ENCODE measurements at regions not wholly inside any gene's neighbourhood (a gene's known extent, or its start where the extent isn't known, plus 50 kb on each side); places are given as distances from the start of the nearest gene placed in this dataset.

- H3K27me3 ChIP-seq: no peaks in the 10 kb centered on the region
- no peak overlapping the region for H3K4me3 ChIP-seq
- TF ChIP-seq, protein P1, sequence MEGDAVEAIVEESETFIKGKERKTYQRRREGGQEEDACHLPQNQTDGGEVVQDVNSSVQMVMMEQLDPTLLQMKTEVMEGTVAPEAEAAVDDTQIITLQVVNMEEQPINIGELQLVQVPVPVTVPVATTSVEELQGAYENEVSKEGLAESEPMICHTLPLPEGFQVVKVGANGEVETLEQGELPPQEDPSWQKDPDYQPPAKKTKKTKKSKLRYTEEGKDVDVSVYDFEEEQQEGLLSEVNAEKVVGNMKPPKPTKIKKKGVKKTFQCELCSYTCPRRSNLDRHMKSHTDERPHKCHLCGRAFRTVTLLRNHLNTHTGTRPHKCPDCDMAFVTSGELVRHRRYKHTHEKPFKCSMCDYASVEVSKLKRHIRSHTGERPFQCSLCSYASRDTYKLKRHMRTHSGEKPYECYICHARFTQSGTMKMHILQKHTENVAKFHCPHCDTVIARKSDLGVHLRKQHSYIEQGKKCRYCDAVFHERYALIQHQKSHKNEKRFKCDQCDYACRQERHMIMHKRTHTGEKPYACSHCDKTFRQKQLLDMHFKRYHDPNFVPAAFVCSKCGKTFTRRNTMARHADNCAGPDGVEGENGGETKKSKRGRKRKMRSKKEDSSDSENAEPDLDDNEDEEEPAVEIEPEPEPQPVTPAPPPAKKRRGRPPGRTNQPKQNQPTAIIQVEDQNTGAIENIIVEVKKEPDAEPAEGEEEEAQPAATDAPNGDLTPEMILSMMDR (IDR thresholded peaks at IDR 0.05): no peak
- no peak for TF ChIP-seq POLR2A (IDR thresholded peaks at IDR 0.05)
- no peaks in the 10 kb centered on the region for H3K9me3 ChIP-seq
- DNase-seq (no peak), ATAC-seq (no peak)
- intact Hi-C loops (cut with DNase I): no loop called here
- WGBS (ENCODE audit: insufficient coverage, low coverage, low lambda C conversion rate, missing lambda C conversion rate): 96% methylated on average over 4 of the region's 4 CpGs
- no peaks in the 10 kb centered on the region for H3K4me1 ChIP-seq
- no peaks in the 10 kb centered on the region for H3K36me3 ChIP-seq
- no peak overlapping the region for H3K27ac ChIP-seq
Measured at GRCh38 chr9:88034964-88035363, 60.6 kb upstream of the CDK20 start.

DNA sequence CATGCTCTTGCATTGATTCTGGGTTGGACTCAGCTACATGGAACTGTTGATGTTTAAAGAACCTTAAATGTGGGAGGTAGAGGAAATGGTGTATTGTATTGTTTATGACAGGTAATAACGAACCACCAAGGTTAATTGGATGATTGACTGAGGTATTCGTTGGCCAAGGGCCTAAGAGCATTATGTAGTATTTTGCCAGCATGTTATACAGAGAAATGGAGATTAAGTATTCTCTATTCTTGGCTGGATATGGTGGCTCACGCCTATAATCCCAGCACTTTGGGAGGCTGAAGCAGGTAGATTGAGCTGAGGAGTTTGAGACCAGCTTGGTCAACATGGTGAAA lies 59.0 kb upstream of the CDK20 start:
- H3K27ac ChIP-seq: no peak overlapping the region
- H3K4me3 ChIP-seq: no peak overlapping the region
- intact Hi-C loops (cut with DNase I): no loop called here
- H3K27me3 ChIP-seq: no peaks in the 10 kb centered on the region
- ATAC-seq (no peak), DNase-seq (no peak)
- no peak for TF ChIP-seq POLR2A (IDR thresholded peaks at IDR 0.05)
- TF ChIP-seq, protein P1 (IDR thresholded peaks at IDR 0.05): no peak
- 63% methylated on average over 3 of the region's 3 CpGs for WGBS (ENCODE audit: insufficient coverage, low coverage, low lambda C conversion rate, missing lambda C conversion rate)
- H3K9me3 ChIP-seq: no peaks in the 10 kb centered on the region
- H3K36me3 ChIP-seq: no peaks in the 10 kb centered on the region
- no peaks in the 10 kb centered on the region for H3K4me1 ChIP-seq

- intact Hi-C loops (cut with DNase I): no loop called here
- H3K9me3 ChIP-seq: no peaks in the 10 kb centered on the region
- no peak for TF ChIP-seq POLR2A (IDR thresholded peaks at IDR 0.05)
- TF ChIP-seq, protein P1 (IDR thresholded peaks at IDR 0.05): no peak
Measured at GRCh38 chr9:88028338-88028737, 54.0 kb upstream of the CDK20 start.

GRCh38 chr9:88026118-88026479 lies 51.8 kb upstream of the CDK20 start:
- Histone ChIP-seq H3K4me1 (no peaks in the 10 kb centered on the region), H3K27ac (no peak overlapping the region), H3K27me3 (no peaks in the 10 kb centered on the region), H3K9me3 (no peaks in the 10 kb centered on the region), H3K36me3 (no peaks in the 10 kb centered on the region), H3K4me3 (no peak overlapping the region)
- ATAC-seq: no peak
- intact Hi-C loops (cut with DNase I): no loop called here
- TF ChIP-seq POLR2A (IDR thresholded peaks at IDR 0.05): no peak
- TF ChIP-seq, protein P1 (IDR thresholded peaks at IDR 0.05): no peak
- 91% methylated on average over 1 of the region's 1 CpG for WGBS (ENCODE audit: insufficient coverage, low coverage, low lambda C conversion rate, missing lambda C conversion rate)
- DNase-seq: no peak

More at GRCh38 chr9:88028338-88028737, 54.0 kb upstream of the CDK20 start:
- Histone ChIP-seq H3K4me3 (no peak overlapping the region), H3K36me3 (no peaks in the 10 kb centered on the region), H3K27ac (no peak overlapping the region), H3K4me1 (no peaks in the 10 kb centered on the region), H3K27me3 (no peaks in the 10 kb centered on the region)
- whole genome bisulfite sequencing (ENCODE audit: insufficient coverage, low coverage, low lambda C conversion rate, missing lambda C conversion rate): 79% methylated on average over 2 of the region's 2 CpGs
- DNase-seq: no peak
- no peak for ATAC-seq

- no peaks in the 10 kb centered on the region for H3K9me3 ChIP-seq
- H3K4me3 ChIP-seq: no peak overlapping the region
- no peaks in the 10 kb centered on the region for H3K27me3 ChIP-seq
- intact Hi-C loops (cut with DNase I): no loop called here
- ATAC-seq (no peak), DNase-seq (no peak)
- no peaks in the 10 kb centered on the region for H3K4me1 ChIP-seq
- TF ChIP-seq POLR2A (IDR thresholded peaks at IDR 0.05): no peak
- TF ChIP-seq, protein P1 (IDR thresholded peaks at IDR 0.05): no peak
- H3K36me3 ChIP-seq: no peaks in the 10 kb centered on the region
- WGBS (ENCODE audit: insufficient coverage, low coverage, low lambda C conversion rate, missing lambda C conversion rate): 83% methylated on average over 5 of the region's 8 CpGs
- no peak overlapping the region for H3K27ac ChIP-seq
Measured at GRCh38 chr9:88025411-88026117, 51.2 kb upstream of the CDK20 start.

All from right lobe of liver (tissue), 6 donors.